Body of pancreas (tissue), 4 donors: ENCODE measurements at regions not wholly inside any gene's neighbourhood (a gene's known extent, or its start where the extent isn't known, plus 50 kb on each side); places are given as distances from the start of the nearest gene placed in this dataset.

ENCODE experiments used
- CTCF ChIP-seq, 7 experiments: fragments of 450-650 bp in 4 of 7; fragments of 200-600 bp in 3 of 7; sonication (generic) in 3 of 7; IDR thresholded peaks; one replicate each; pipeline ENCODE4 v1.5.1; 2016 to 2019; ENCODE audit warnings: antibody characterized with exemption in 7 of 7
- POLR2A ChIP-seq, 3 donors: fragments of 450-650 bp; IDR thresholded peaks; one replicate each; pipeline ENCODE4 v1.6.1; 2016; ENCODE audit warnings: antibody characterized with exemption in 3 of 3, mild to moderate bottlenecking in 2 of 3

DNA sequence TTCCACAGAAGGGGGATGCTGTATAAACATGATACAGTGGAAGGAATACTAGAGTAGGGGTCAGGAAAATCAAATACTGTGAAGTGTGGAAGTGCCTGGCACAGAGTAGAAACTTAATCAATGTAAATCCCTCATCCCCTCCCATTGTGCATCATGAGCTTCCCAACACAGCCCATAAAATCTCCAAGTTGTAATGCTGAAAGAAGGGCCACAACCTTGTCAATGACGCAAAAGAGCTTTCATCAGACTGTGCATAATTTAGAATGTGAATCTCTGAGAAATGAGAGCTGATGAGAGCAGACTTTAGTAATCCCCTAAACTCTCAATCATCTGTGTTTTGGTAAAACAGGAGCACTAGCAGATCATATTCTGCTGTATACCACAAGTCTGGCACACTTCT is 105.2 kb upstream of the IMMP2L start:
- TF ChIP-seq POLR2A (IDR thresholded peaks at IDR 0.05) = no peak
- TF ChIP-seq CTCF (IDR thresholded peaks at IDR 0.05) = no peak
